K562 (cell line): ENCODE measurements at regions not wholly inside any gene's neighbourhood (a gene's known extent, or its start where the extent isn't known, plus 50 kb on each side); places are given as distances from the start of the nearest gene placed in this dataset.

Experiments
- ATAC-seq: fragments of 200-7000 bp; cut with Tn5 transposase; 3 replicates; pipeline ENCODE4 v1.9.1; 2020; ENCODE audit warnings: moderate library complexity
- BruUV-seq: library from RNA; stranded (reverse); fragments of 400-500 nt; replicated peaks from 2 replicates; lab custom pipeline; 2021; lab: Mats Ljungman, UMichigan
- CTCF ChIA-PET: fragments of 300-600 bp; formaldehyde crosslinking; extraction: SDS; loops from one replicate; lab custom pipeline; 2021; ENCODE audit warnings: low intra/inter-chr PET ratio; lab: Yijun Ruan, JAX
- POLR2A ChIA-PET: fragments of 300-600, 350-650 bp; sonication (Branson Sonifier 250); formaldehyde crosslinking; extraction: SDS; loops from one replicate; lab custom pipeline; 2021; ENCODE audit warnings: antibody characterized with exemption, inconsistent platforms; lab: Yijun Ruan, JAX
- DNase-seq, 4 experiments: peaks; one replicate each; pipeline versions ENCODE4 v3.0.0 to v3.0.0-alpha.2; 2011 to 2018; ENCODE audit warnings: low spot score in 3 of 4, mixed read lengths in 3 of 4; ENCODE audit errors: extremely low read depth in 1 of 4
- FAIRE-seq: peaks from 2 replicates; lab custom pipeline; 2011; peaks lifted over from hg19 to GRCh38; lab: Jason Lieb, UNC
- H2AFZ ChIP-seq: 2 replicates; pipeline ENCODE4 v1.6.0; 2011; ENCODE audit warnings: low read depth, low read length, control low read depth, inconsistent platforms
- H3K27ac ChIP-seq: fragments of 200-600 bp; 3 replicates; pipeline ENCODE4 v1.8.0; 2011; ENCODE audit warnings: low read depth, mild to moderate bottlenecking, control low read depth, inconsistent platforms, low read length, moderate library complexity, mixed read lengths; ENCODE audit errors: extremely low read depth
- H3K27me3 ChIP-seq, 2 experiments: fragments of 300-600 bp in 1 of 2; 2 replicates in 1 of 2; 3 replicates in 1 of 2; pipeline versions ENCODE4 v1.6.0 to v1.8.0; 2011; ENCODE audit warnings: inconsistent platforms in 2 of 2, low read length in 2 of 2, mild to moderate bottlenecking in 1 of 2, mixed read lengths in 1 of 2, moderate library complexity in 1 of 2; ENCODE audit not compliant: control insufficient read depth in 2 of 2, insufficient read depth in 2 of 2
- H3K36me3 ChIP-seq: fragments of 300-600 bp; 3 replicates; pipeline ENCODE4 v1.8.0; 2011; ENCODE audit warnings: mild to moderate bottlenecking, low read length, inconsistent platforms; ENCODE audit not compliant: control insufficient read depth, insufficient read depth
- H3K4me1 ChIP-seq, 2 experiments: fragments of 200-600 bp in 1 of 2; replicated peaks in 1 of 2; 2 replicates in 1 of 2; 3 replicates in 1 of 2; pipeline versions ENCODE4 v1.5.1 to v1.8.0; 2011; ENCODE audit warnings: inconsistent platforms in 2 of 2, low read length in 2 of 2, mild to moderate bottlenecking in 1 of 2, mixed read lengths in 1 of 2, moderate library complexity in 1 of 2; ENCODE audit not compliant: control insufficient read depth in 2 of 2, insufficient read depth in 2 of 2
- H3K4me2 ChIP-seq: 2 replicates; pipeline ENCODE4 v1.6.1; 2011; ENCODE audit warnings: low read length, control low read depth, inconsistent platforms, mixed read lengths; ENCODE audit not compliant: insufficient read depth
- H3K4me3 ChIP-seq: fragments of 200-600 bp; sonication (generic), shearing (Covaris generic); 2 replicates; pipeline ENCODE4 v1.5.1; 2016; ENCODE audit warnings: control low read depth, inconsistent platforms
- H3K79me2 ChIP-seq: fragments of 200-600 bp; 3 replicates; pipeline ENCODE4 v1.8.0; 2011; ENCODE audit warnings: low read length, inconsistent platforms; ENCODE audit not compliant: control insufficient read depth, insufficient read depth
- H3K9ac ChIP-seq, 2 experiments: 2 replicates each; pipeline versions ENCODE4 v1.6.0 to v1.6.1; 2011; ENCODE audit warnings: low read depth in 2 of 2, low read length in 2 of 2, control low read depth in 1 of 2, inconsistent platforms in 1 of 2, mild to moderate bottlenecking in 1 of 2, mixed read lengths in 1 of 2; ENCODE audit not compliant: insufficient read depth in 1 of 2
- H3K9me1 ChIP-seq: one replicate; pipeline ENCODE4 v1.6.0; 2011; ENCODE audit warnings: inconsistent platforms, mild to moderate bottlenecking, low read length, moderate library complexity; ENCODE audit not compliant: control insufficient read depth, insufficient read depth
- H3K9me3 ChIP-seq: replicated peaks from 2 replicates; pipeline ENCODE4 v1.5.1; 2011; ENCODE audit warnings: low read depth, low read length, inconsistent platforms; ENCODE audit not compliant: control insufficient read depth, insufficient read depth
- H4K20me1 ChIP-seq: replicated peaks from 2 replicates; pipeline ENCODE4 v1.6.1; 2011; ENCODE audit warnings: low read length, inconsistent platforms, mixed read lengths; ENCODE audit not compliant: control insufficient read depth, insufficient read depth
- ADNP ChIP-seq: fragments of 200-800 bp; sonication (Bioruptor generic); IDR thresholded peaks from 2 replicates; pipeline ENCODE4 v1.6.1; 2016; ENCODE audit warnings: missing genetic modification characterization, missing compliant biosample characterization
- GABPA ChIP-seq: fragments of 200-800 bp; sonication (Bioruptor generic); conservative IDR thresholded peaks from 2 replicates; pipeline ENCODE4 v1.6.1; 2016; ENCODE audit warnings: low read depth, missing genetic modification characterization, missing compliant biosample characterization
- KLF1 ChIP-seq: fragments of 450-650 bp; IDR thresholded peaks from 2 replicates; pipeline ENCODE4 v1.6.1; 2016; ENCODE audit warnings: missing genetic modification characterization, missing compliant biosample characterization
- MCM5 ChIP-seq: fragments of 450-650 bp; IDR thresholded peaks from 2 replicates; pipeline ENCODE4 v1.6.1; 2016; ENCODE audit warnings: low read depth
- PHF20 ChIP-seq: fragments of 450-650 bp; IDR thresholded peaks from 2 replicates; pipeline ENCODE4 v1.6.1; 2018; ENCODE audit not compliant: partially characterized antibody
- SIX5 ChIP-seq, 2 experiments: IDR thresholded peaks; 2 replicates each; pipeline ENCODE4 v1.6.1; 2011; ENCODE audit warnings: low read length in 2 of 2, borderline replicate concordance in 1 of 2, low read depth in 1 of 2, mild to moderate bottlenecking in 1 of 2, moderate library complexity in 1 of 2; ENCODE audit not compliant: insufficient read depth in 1 of 2
- XRCC5 ChIP-seq: fragments of 200-400 bp; formaldehyde crosslinking; IDR thresholded peaks from 2 replicates; pipeline ENCODE4 v1.6.1; 2017; ENCODE audit warnings: low read depth, mild to moderate bottlenecking, low read length
- YBX1 ChIP-seq: fragments of 450-650 bp; IDR thresholded peaks from 2 replicates; pipeline ENCODE4 v1.7.1; 2016; ENCODE audit warnings: mild to moderate bottlenecking
- ZNF407 ChIP-seq: fragments of 450-650 bp; IDR thresholded peaks from 2 replicates; pipeline ENCODE4 v1.6.1; 2016; ENCODE audit warnings: low read depth
- ZNF589 ChIP-seq: fragments of 200-800 bp; sonication (Bioruptor generic); IDR thresholded peaks from 2 replicates; pipeline ENCODE4 v1.6.1; 2016; ENCODE audit warnings: low read depth, missing genetic modification characterization, missing compliant biosample characterization
- ZSCAN32 ChIP-seq: fragments of 450-650 bp; formaldehyde crosslinking; IDR thresholded peaks from 2 replicates; pipeline ENCODE4 v1.4.0; 2020; ENCODE audit warnings: mild to moderate bottlenecking, moderate library complexity
- WGBS: fragments of 100-300 bp; shearing (Covaris generic); methylation state at CpG from one replicate; pipeline ENCODE4 v1.1.6; 2016; ENCODE audit warnings: low coverage, mixed read lengths; ENCODE audit not compliant: insufficient coverage; ENCODE audit errors: missing lambda C conversion rate; 5-methylcytosine and 5-hydroxymethylcytosine counted together
- in situ Hi-C: fragments of 300-500 bp; cut with MboI; formaldehyde crosslinking; loops from 4 replicates; pipeline ENCODE4 v1.15.0; 2018; ENCODE audit warnings: inconsistent platforms, mixed read lengths
- intact Hi-C: fragments of 100-400 bp; cut with micrococcal nuclease; formaldehyde crosslinking; loops from 2 replicates; pipeline ENCODE4 v1.14.2; 2022
- TF ChIP-seq, protein P1 (sequence below): sonication (generic); formaldehyde crosslinking; IDR thresholded peaks from 2 replicates; pipeline ENCODE4 v1.8.0; 2022; ENCODE audit warnings: mild to moderate bottlenecking, missing genetic modification reagents

GRCh38 chr16:11449716-11450115 is 104.5 kb downstream of the RMI2 start:
- intact Hi-C loops, result no loop called here
- H3K4me2 ChIP-seq, result no peak overlapping the region
- ChIA-PET POLR2A (no interaction called here), CTCF (no interaction called here)
- no peak overlapping the region for H3K4me3 ChIP-seq
- no TSS peak for BruUV-seq
- H3K4me1 ChIP-seq, result no peaks in the 10 kb centered on the region; a peak in 1 of 5 replicates
- H3K9me3 ChIP-seq, result no peaks in the 10 kb centered on the region
- H3K79me2 ChIP-seq, result no peaks in the 10 kb centered on the region
- 11% methylated on average over 7 of the region's 7 CpGs for WGBS
- H3K9ac ChIP-seq, result no peak overlapping the region
- H2AFZ ChIP-seq, result no peak overlapping the region
- ATAC-seq (no peak), DNase-seq (no peak), FAIRE-seq (no peak)
- H3K36me3 ChIP-seq, result no peaks in the 10 kb centered on the region
- H3K9me1 ChIP-seq, result no peaks in the 10 kb centered on the region
- in situ Hi-C loops, result no loop called here
- H4K20me1 ChIP-seq, result peaks cover 6% of the 10 kb centered on the region; the same call in 1 of the 2 replicates
- H3K27ac ChIP-seq, result no peak overlapping the region
- H3K27me3 ChIP-seq, result peaks cover 27 to 64% of the 10 kb centered on the region in 2 experiments
- TF ChIP-seq KLF1 (tag), result no peak
- TF ChIP-seq ZNF407, result no peak
- TF ChIP-seq PHF20, result no peak
- no peak for TF ChIP-seq YBX1
- no peak for TF ChIP-seq SIX5 (IDR thresholded peaks at IDR 0.05; ENCODE audit: borderline replicate concordance in 1 of 2, insufficient read depth in 1 of 2, low read depth in 1 of 2, low read length in 2 of 2)
- no peak for TF ChIP-seq ZSCAN32 (CRISPR knock-in tag)
- no peak for TF ChIP-seq MCM5
- no peak for TF ChIP-seq ADNP (tag)
- TF ChIP-seq GABPA (tag), result no peak
- TF ChIP-seq ZNF589 (CRISPR knock-in tag), result no peak
- no peak for TF ChIP-seq XRCC5
- TF ChIP-seq, protein P1, sequence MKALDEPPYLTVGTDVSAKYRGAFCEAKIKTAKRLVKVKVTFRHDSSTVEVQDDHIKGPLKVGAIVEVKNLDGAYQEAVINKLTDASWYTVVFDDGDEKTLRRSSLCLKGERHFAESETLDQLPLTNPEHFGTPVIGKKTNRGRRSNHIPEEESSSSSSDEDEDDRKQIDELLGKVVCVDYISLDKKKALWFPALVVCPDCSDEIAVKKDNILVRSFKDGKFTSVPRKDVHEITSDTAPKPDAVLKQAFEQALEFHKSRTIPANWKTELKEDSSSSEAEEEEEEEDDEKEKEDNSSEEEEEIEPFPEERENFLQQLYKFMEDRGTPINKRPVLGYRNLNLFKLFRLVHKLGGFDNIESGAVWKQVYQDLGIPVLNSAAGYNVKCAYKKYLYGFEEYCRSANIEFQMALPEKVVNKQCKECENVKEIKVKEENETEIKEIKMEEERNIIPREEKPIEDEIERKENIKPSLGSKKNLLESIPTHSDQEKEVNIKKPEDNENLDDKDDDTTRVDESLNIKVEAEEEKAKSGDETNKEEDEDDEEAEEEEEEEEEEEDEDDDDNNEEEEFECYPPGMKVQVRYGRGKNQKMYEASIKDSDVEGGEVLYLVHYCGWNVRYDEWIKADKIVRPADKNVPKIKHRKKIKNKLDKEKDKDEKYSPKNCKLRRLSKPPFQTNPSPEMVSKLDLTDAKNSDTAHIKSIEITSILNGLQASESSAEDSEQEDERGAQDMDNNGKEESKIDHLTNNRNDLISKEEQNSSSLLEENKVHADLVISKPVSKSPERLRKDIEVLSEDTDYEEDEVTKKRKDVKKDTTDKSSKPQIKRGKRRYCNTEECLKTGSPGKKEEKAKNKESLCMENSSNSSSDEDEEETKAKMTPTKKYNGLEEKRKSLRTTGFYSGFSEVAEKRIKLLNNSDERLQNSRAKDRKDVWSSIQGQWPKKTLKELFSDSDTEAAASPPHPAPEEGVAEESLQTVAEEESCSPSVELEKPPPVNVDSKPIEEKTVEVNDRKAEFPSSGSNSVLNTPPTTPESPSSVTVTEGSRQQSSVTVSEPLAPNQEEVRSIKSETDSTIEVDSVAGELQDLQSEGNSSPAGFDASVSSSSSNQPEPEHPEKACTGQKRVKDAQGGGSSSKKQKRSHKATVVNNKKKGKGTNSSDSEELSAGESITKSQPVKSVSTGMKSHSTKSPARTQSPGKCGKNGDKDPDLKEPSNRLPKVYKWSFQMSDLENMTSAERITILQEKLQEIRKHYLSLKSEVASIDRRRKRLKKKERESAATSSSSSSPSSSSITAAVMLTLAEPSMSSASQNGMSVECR, result no peak
